Activated CD4-positive, alpha-beta T cell treated with anti-CD3 and anti-CD28 coated beads for 36 hours (primary cell): ENCODE measurements at regions not wholly inside any gene's neighbourhood (a gene's known extent, or its start where the extent isn't known, plus 50 kb on each side); places are given as distances from the start of the nearest gene placed in this dataset.

Experiments
- ATAC-seq: fragments of 200-7000 bp; cut with Tn5 transposase; one replicate; pipeline ENCODE4 v1.10.0; 2021; ENCODE audit warnings: mild to moderate bottlenecking, moderate library complexity
- CTCF ChIA-PET: fragments of 350-600 bp; sonication (Branson Sonifier 250); formaldehyde crosslinking; loops from one replicate; lab custom pipeline; 2021; ENCODE audit warnings: antibody characterized with exemption; lab: Charles Lee
- POLR2A ChIA-PET: fragments of 350-600 bp; sonication (Branson Sonifier 250); formaldehyde crosslinking; loops from one replicate; lab custom pipeline; 2021; ENCODE audit warnings: antibody characterized with exemption, inconsistent platforms; lab: Charles Lee
- DNase-seq: peaks from one replicate; pipeline ENCODE4 v3.0.0-alpha.2; 2020
- H3K27ac Mint-ChIP-seq: one replicate; pipeline ENCODE4 v1.8.0; 2021; ENCODE audit warnings: mixed read lengths
- H3K27me3 Mint-ChIP-seq: one replicate; pipeline ENCODE4 v1.8.0; 2021; ENCODE audit warnings: mixed read lengths
- H3K36me3 Mint-ChIP-seq: one replicate; pipeline ENCODE4 v1.8.0; 2021; ENCODE audit warnings: low read depth, mixed read lengths
- H3K4me1 Mint-ChIP-seq: one replicate; pipeline ENCODE4 v1.8.0; 2021; ENCODE audit warnings: mixed read lengths
- H3K4me3 Mint-ChIP-seq: one replicate; pipeline ENCODE4 v1.8.0; 2021; ENCODE audit warnings: mild to moderate bottlenecking, moderate library complexity, mixed read lengths
- H3K9me3 Mint-ChIP-seq: one replicate; pipeline ENCODE4 v1.8.0; 2021; ENCODE audit warnings: low read depth, mixed read lengths
- intact Hi-C, 2 experiments: fragments of 100-400 bp; cut with DNase I in 1 of 2; cut with micrococcal nuclease in 1 of 2; formaldehyde crosslinking; loops; one replicate each; pipeline versions ENCODE4 v1.14.2 to v1.15.1; 2022 to 2024; cut with DNase I, micrococcal nuclease

GRCh38 chr15:70532531-70533186 lies 230.7 kb downstream of the UACA start:
- ChIA-PET POLR2A (no interaction called here), CTCF (interaction anchor here (0.6 to 0.7 kb wide), 2 partner anchors 832 to 957 kb away, joined by 3 to 4 read pairs; no protein-coding TSS in a partner anchor)
- DNase-seq = no peak
- no peaks in the 10 kb centered on the region for H3K27me3 Mint-ChIP-seq
- ATAC-seq = no peak
- intact Hi-C loops = no loop called here
- H3K4me1 Mint-ChIP-seq = peaks cover 74% of the 10 kb centered on the region
- no peak overlapping the region for H3K4me3 Mint-ChIP-seq
- peaks cover 10% of the 10 kb centered on the region for H3K36me3 Mint-ChIP-seq
- peaks cover 2% of the 10 kb centered on the region for H3K9me3 Mint-ChIP-seq
- H3K27ac Mint-ChIP-seq = no peak overlapping the region

- no peak overlapping the region for H3K27ac Mint-ChIP-seq
- ChIA-PET CTCF (interaction anchor here (0.6 to 1.5 kb wide), 4 partner anchors 55 to 831 kb away, joined by 3 to 5 read pairs (median 3); no protein-coding TSS in a partner anchor), POLR2A (no interaction called here)
- H3K4me1 Mint-ChIP-seq = peaks cover 81% of the 10 kb centered on the region
- ATAC-seq = no peak
- H3K27me3 Mint-ChIP-seq = no peaks in the 10 kb centered on the region
- H3K4me3 Mint-ChIP-seq = no peak overlapping the region
- peaks cover 2% of the 10 kb centered on the region for H3K9me3 Mint-ChIP-seq
- intact Hi-C loops = no loop called here
- no peak for DNase-seq
- peaks cover 12% of the 10 kb centered on the region for H3K36me3 Mint-ChIP-seq
Observed at GRCh38 chr15:70531576-70531975, 231.8 kb downstream of the UACA start.

- ChIA-PET POLR2A (no interaction called here), CTCF (interaction anchor here (0.7 to 1.5 kb wide), 4 partner anchors 20 to 64 kb away, joined by 3 to 5 read pairs (median 4); no protein-coding TSS in a partner anchor)
- H3K36me3 Mint-ChIP-seq = peaks cover 12% of the 10 kb centered on the region
- no peak overlapping the region for H3K4me3 Mint-ChIP-seq
- peaks cover 81% of the 10 kb centered on the region for H3K4me1 Mint-ChIP-seq
- ATAC-seq (no peak), DNase-seq (no peak)
- H3K9me3 Mint-ChIP-seq = peaks cover 2% of the 10 kb centered on the region
- H3K27ac Mint-ChIP-seq = no peak overlapping the region
- intact Hi-C loops = no loop called here
- H3K27me3 Mint-ChIP-seq = no peaks in the 10 kb centered on the region
Observed at GRCh38 chr15:70530906-70531305, 232.5 kb downstream of the UACA start.

GRCh38 chr15:70530503-70530902 lies 232.9 kb downstream of the UACA start:
- no peak overlapping the region for H3K4me3 Mint-ChIP-seq
- H3K27me3 Mint-ChIP-seq = no peaks in the 10 kb centered on the region
- DNase-seq (no peak), ATAC-seq (no peak)
- ChIA-PET CTCF (interaction anchor here (0.7 to 1.5 kb wide), 4 partner anchors 20 to 63 kb away, joined by 3 to 5 read pairs (median 4); no protein-coding TSS in a partner anchor), POLR2A (no interaction called here)
- H3K9me3 Mint-ChIP-seq = peaks cover 2% of the 10 kb centered on the region
- H3K27ac Mint-ChIP-seq = peak overlapping the region; percentile 9
- H3K36me3 Mint-ChIP-seq = peaks cover 12% of the 10 kb centered on the region
- peaks cover 79% of the 10 kb centered on the region for H3K4me1 Mint-ChIP-seq
- intact Hi-C loops = no loop called here

GRCh38 chr15:70530017-70530499 lies 233.3 kb downstream of the UACA start:
- Mint-ChIP-seq H3K4me3 (no peak overlapping the region), H3K27me3 (no peaks in the 10 kb centered on the region), H3K36me3 (peaks cover 12% of the 10 kb centered on the region), H3K9me3 (peaks cover 2% of the 10 kb centered on the region), H3K27ac (peak overlapping the region; percentile 9), H3K4me1 (peaks cover 77% of the 10 kb centered on the region)
- ChIA-PET CTCF (interaction anchor here (0.7 to 1.5 kb wide), 3 partner anchors 25 to 63 kb away, joined by 3 to 5 read pairs (median 4); no protein-coding TSS in a partner anchor), POLR2A (interaction anchor here (0.6 kb wide), 1 partner anchor 29 kb away, joined by 4 read pairs; no protein-coding TSS in a partner anchor)
- DNase-seq (no peak), ATAC-seq (no peak)
- intact Hi-C loops = no loop called here

GRCh38 chr15:70528816-70529215 lies 234.5 kb downstream of the UACA start:
- ATAC-seq (no peak), DNase-seq (peak; percentile 21)
- CTCF ChIA-PET = interaction anchor here (0.6 to 1.8 kb wide), 13 partner anchors 10 to 765 kb away, joined by 3 to 8 read pairs (median 3); no protein-coding TSS in a partner anchor
- Mint-ChIP-seq H3K4me3 (peak overlapping the region; percentile 62), H3K27ac (peak overlapping the region; percentile 80), H3K36me3 (peaks cover 12% of the 10 kb centered on the region), H3K4me1 (peaks cover 65% of the 10 kb centered on the region), H3K27me3 (no peaks in the 10 kb centered on the region), H3K9me3 (peaks cover 2% of the 10 kb centered on the region)
- intact Hi-C loops = loop anchor here (1.0 to 2.0 kb wide), 2 partner anchors 18 to 19 kb away; no protein-coding TSS in a partner anchor
- POLR2A ChIA-PET = interaction anchor here (0.6 to 1.2 kb wide), 4 partner anchors 23 to 289 kb away, joined by 3 to 9 read pairs (median 6); no protein-coding TSS in a partner anchor

- no peaks in the 10 kb centered on the region for H3K27me3 Mint-ChIP-seq
- intact Hi-C loops = loop anchor here (1.0 to 2.0 kb wide), 2 partner anchors 19 to 20 kb away; no protein-coding TSS in a partner anchor
- ATAC-seq = peak; percentile 97
- H3K4me3 Mint-ChIP-seq = peak overlapping the region; percentile 62
- peak; percentile 80 for DNase-seq
- CTCF ChIA-PET = interaction anchor here (0.8 to 1.8 kb wide), 13 partner anchors 12 to 765 kb away, joined by 3 to 8 read pairs (median 3); no protein-coding TSS in a partner anchor
- peaks cover 62% of the 10 kb centered on the region for H3K4me1 Mint-ChIP-seq
- peak overlapping the region; percentile 88 for H3K27ac Mint-ChIP-seq
- H3K9me3 Mint-ChIP-seq = peaks cover 2% of the 10 kb centered on the region
- POLR2A ChIA-PET = interaction anchor here (0.7 to 1.2 kb wide), 3 partner anchors 22 to 33 kb away, joined by 5 to 9 read pairs (median 8); no protein-coding TSS in a partner anchor
- peaks cover 12% of the 10 kb centered on the region for H3K36me3 Mint-ChIP-seq
Observed at GRCh38 chr15:70528270-70528706, 235.1 kb downstream of the UACA start.

- intact Hi-C loops = no loop called here
- ChIA-PET CTCF (interaction anchor here (0.5 to 1.2 kb wide), 3 partner anchors 35 to 431 kb away, joined by 3 read pairs; no protein-coding TSS in a partner anchor), POLR2A (no interaction called here)
- H3K27ac Mint-ChIP-seq = peak overlapping the region; percentile 65
- peaks cover 2% of the 10 kb centered on the region for H3K9me3 Mint-ChIP-seq
- no peak overlapping the region for H3K4me3 Mint-ChIP-seq
- ATAC-seq = no peak
- peaks cover 12% of the 10 kb centered on the region for H3K36me3 Mint-ChIP-seq
- H3K27me3 Mint-ChIP-seq = no peaks in the 10 kb centered on the region
- peaks cover 61% of the 10 kb centered on the region for H3K4me1 Mint-ChIP-seq
- DNase-seq = no peak
Observed at GRCh38 chr15:70526974-70527325, 236.4 kb downstream of the UACA start.

- CTCF ChIA-PET = interaction anchor here (0.5 to 1.2 kb wide), 2 partner anchors 34 to 430 kb away, joined by 3 read pairs; no protein-coding TSS in a partner anchor
- Mint-ChIP-seq H3K36me3 (peaks cover 12% of the 10 kb centered on the region), H3K4me3 (no peak overlapping the region), H3K4me1 (peaks cover 56% of the 10 kb centered on the region), H3K9me3 (peaks cover 2% of the 10 kb centered on the region), H3K27me3 (no peaks in the 10 kb centered on the region), H3K27ac (no peak overlapping the region)
- POLR2A ChIA-PET = no interaction called here
- intact Hi-C loops = no loop called here
- peak; percentile 21 for DNase-seq
- no peak for ATAC-seq
Observed at GRCh38 chr15:70526221-70526973, 237.0 kb downstream of the UACA start.

GRCh38 chr15:70525551-70525950 lies 237.8 kb downstream of the UACA start:
- no peak overlapping the region for H3K4me3 Mint-ChIP-seq
- no peaks in the 10 kb centered on the region for H3K27me3 Mint-ChIP-seq
- ChIA-PET POLR2A (no interaction called here), CTCF (no interaction called here)
- ATAC-seq = no peak
- peaks cover 2% of the 10 kb centered on the region for H3K9me3 Mint-ChIP-seq
- H3K27ac Mint-ChIP-seq = no peak overlapping the region
- peaks cover 12% of the 10 kb centered on the region for H3K36me3 Mint-ChIP-seq
- no peak for DNase-seq
- peaks cover 52% of the 10 kb centered on the region for H3K4me1 Mint-ChIP-seq
- intact Hi-C loops = no loop called here

- DNase-seq (peak; percentile 3), ATAC-seq (no peak)
- peaks cover 42% of the 10 kb centered on the region for H3K4me1 Mint-ChIP-seq
- intact Hi-C loops = no loop called here
- ChIA-PET POLR2A (no interaction called here), CTCF (interaction anchor here (0.7 kb wide), 1 partner anchor 66 kb away, joined by 3 read pairs; no protein-coding TSS in a partner anchor)
- H3K27me3 Mint-ChIP-seq = no peaks in the 10 kb centered on the region
- peaks cover 2% of the 10 kb centered on the region for H3K9me3 Mint-ChIP-seq
- H3K27ac Mint-ChIP-seq = no peak overlapping the region
- peaks cover 12% of the 10 kb centered on the region for H3K36me3 Mint-ChIP-seq
- H3K4me3 Mint-ChIP-seq = no peak overlapping the region
Observed at GRCh38 chr15:70524470-70524869, 238.9 kb downstream of the UACA start.
